GM21786 (cell line): ENCODE measurements at regions not wholly inside any gene's neighbourhood (a gene's known extent, or its start where the extent isn't known, plus 50 kb on each side); places are given as distances from the start of the nearest gene placed in this dataset.
"Not testable (repeated sequence)": the region's sequence is repeated elsewhere in the genome, so short reads cannot be mapped to it uniquely, and the experiment has no call there.

ENCODE experiments used
- ATAC-seq: cut with Tn5 transposase; IDR thresholded peaks from one replicate; pipeline ENCODE4 v1.9.1; 2021; ENCODE audit not compliant: unreplicated experiment

DNA sequence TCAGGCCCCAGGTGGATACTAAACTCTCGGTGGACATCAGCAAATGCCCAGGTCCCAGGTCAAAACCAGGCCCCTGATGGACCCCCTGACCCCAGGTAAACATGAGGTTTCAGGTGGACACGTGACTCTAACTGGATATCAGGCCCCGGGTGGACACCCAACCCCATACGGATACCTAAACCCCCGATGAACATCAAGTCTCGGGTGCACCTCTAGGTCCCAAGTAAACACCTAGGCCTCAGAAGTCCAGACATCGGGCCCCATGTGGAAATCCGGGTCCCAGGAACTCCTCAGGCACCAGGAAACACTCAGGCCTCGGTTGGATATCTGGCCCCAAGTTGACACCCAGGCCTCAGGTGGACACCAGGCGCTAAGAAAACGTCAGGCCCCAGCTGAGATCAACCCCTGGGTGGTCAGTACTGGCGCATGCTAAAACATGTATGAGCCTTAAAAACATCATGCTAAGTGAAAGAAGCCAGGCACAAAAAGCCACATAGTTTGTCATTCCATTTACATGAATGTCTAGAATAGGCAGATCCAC lies 54.4 kb upstream of the SEPTIN5 start:
- ATAC-seq = no peak

DNA sequence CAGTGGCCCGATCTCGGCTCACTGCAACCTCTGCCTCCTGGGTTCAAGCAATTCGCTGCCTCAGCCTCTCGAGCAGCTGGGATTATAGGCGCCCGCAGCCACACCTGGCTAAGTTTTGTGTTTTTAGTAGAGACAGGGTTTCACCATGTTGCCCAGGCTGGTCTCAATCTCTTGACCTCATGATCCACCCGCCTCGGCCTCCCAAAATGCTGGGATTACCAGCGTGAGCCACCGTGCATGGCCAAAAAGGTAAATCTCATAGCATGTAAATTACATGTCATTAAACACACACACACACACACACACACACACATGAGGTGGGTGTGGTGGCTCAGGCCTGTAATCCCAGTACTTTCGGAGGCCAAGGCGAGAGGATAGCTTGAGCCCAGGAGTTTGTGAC lies 53.7 kb upstream of the SEPTIN5 start:
- not testable (repeated sequence) for ATAC-seq

DNA sequence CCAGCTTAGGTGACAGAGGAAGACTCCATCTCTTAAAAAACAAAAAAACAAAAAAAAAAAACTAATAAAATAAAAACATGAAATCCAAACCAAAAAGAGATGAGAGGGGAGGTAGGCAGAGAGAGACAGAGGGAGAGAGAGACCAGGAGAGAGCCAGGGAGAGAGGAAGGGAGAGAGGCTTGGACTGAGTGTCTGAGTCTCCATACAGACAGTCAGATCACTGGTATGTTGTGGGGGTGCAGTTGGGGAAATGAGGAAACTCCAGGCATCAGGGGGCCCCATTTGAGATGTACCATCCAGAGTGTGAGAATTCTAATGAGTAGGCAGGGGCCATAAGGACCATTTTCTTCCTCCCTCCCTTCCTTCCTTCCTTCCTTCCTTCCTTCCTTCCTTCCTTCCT lies 53.1 kb upstream of the SEPTIN5 start:
- no peak for ATAC-seq

DNA sequence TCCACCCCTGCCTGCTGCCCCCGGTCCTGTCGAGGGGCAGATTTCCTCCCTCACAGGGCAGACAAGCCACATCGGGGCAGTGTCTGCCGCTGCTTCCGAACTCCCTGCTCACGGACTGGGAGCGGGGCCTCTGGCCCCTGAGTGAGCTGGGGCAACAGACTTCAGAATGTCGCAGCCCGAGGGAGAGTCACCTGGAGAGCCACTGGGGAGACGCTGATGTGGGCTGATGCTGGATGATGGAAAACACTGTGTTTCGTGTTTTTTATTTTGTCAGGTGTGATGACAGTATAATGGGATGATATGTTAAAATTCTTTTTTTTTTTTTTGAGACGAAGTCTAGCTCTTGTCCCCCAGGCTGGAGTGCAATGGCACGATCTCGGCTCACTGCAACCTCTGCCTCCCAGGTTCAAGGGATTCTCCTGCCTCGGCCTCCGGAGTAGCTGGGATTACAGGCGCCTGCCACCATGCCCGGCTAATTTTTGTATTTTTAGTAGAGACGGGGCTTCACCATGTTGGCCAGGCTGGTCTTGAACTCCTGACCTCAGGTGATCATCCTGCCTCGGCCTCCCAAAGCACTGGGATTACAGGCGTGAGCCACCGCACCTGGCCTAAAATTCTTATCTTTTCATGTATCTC lies 52.1 kb upstream of the SEPTIN5 start:
- ATAC-seq = not testable (repeated sequence)

DNA sequence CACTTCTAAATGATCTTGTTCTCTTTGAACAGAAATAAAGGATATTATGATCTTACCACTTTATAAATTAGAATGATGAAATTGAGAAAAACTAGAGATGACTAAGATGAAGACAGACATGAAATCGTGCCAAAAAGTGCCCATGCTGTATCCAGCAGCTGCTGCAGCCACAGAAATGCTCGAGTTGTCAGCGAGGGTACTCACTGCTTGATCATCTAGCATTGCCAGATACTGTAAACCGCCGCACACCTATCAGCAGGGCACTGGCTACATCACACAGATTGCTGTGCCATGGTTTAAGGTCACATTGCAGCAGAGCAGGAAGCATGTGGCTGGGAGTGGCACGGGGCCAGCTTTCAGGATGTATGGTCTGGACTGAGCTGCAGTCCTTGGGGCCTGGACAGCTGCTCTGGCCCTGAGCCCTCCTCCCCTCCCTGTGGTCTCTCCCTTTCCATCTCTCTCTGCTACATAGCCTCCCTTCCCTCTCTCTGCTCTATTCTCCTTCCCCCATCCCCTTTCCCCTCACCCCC lies 51.0 kb upstream of the SEPTIN5 start:
- no peak for ATAC-seq

DNA sequence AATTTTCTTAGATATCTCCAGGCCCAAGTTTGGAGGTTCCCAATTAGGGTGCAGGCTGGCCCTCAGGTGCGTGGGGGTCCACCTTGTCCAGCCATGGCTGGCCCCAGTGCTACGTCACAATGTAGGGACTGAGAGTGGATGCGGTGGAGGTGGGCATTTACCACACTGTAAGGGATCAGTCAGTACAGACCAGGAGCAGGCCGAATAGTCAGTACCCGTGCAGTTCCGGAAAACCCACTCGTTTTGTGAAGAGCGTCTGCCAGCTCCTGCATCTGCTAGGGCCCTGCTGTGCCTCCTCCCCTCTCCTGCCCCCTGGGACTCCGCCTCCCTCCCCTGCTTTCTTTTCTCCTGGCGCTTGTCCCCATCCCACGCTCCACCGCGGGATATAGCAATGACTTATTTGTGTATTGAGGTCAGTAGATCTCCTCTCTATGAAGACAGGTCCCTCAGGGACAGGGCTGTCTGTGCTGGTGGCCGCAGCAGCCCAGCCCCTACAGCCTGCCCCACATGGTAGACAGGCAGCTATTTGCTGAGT lies 50.4 kb upstream of the SEPTIN5 start:
- ATAC-seq = no peak

DNA sequence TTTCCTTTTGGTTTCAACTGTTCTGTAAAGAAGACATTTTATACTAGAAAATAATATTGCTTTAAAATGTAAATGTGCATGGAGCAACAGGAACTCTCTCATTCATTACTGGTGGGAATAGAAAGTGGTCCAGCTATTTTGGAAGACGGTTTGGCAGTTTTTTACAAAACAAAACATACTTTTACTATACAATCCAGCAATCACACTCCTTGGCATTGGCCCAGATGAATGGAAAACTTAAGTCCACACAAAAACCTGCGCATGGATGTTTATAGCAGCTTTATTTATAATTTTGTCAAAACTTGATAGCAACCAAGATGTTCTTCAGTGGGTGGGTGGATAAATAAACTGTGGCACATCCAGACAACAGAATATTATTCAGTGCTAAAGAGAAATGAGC lies 49.9 kb upstream of the SEPTIN5 start:
- ATAC-seq = no peak
